IMR-90 (cell line): ENCODE measurements at regions not wholly inside any gene's neighbourhood (a gene's known extent, or its start where the extent isn't known, plus 50 kb on each side); places are given as distances from the start of the nearest gene placed in this dataset.

Experiments
- ATAC-seq: fragments of 200-7000 bp; cut with Tn5 transposase; 2 replicates; pipeline ENCODE4 v1.9.1; 2020; ENCODE audit warnings: low read depth, mild to moderate bottlenecking, moderate library complexity
- BruUV-seq: library from RNA; stranded (reverse); fragments of 400-500 nt; replicated peaks from 2 replicates; lab custom pipeline; 2021; lab: Mats Ljungman, UMichigan
- CTCF ChIA-PET: fragments of 300-600 bp; formaldehyde crosslinking; extraction: SDS; loops from one replicate; lab custom pipeline; 2021; ENCODE audit warnings: antibody characterized with exemption; lab: Yijun Ruan, JAX
- POLR2A ChIA-PET: fragments of 300-600 bp; sonication (Branson Sonifier 250); formaldehyde crosslinking; loops from one replicate; lab custom pipeline; 2022; ENCODE audit warnings: antibody characterized with exemption; ENCODE audit not compliant: unreplicated experiment; lab: Charles Lee
- DNase-seq: peaks from one replicate; pipeline ENCODE4 v3.0.0; 2013
- H2AFZ ChIP-seq: replicated peaks from 2 replicates; pipeline ENCODE3; 2013; ENCODE audit warnings: low read length, mild to moderate bottlenecking; ENCODE audit not compliant: poor library complexity
- H2AK5ac ChIP-seq: 2 replicates; pipeline ENCODE4 v1.6.1; 2013; ENCODE audit warnings: low read depth, low read length, inconsistent platforms
- H2AK9ac ChIP-seq: replicated peaks from 2 replicates; pipeline ENCODE3; 2013; ENCODE audit warnings: mild to moderate bottlenecking, low read depth, low read length, moderate library complexity; ENCODE audit not compliant: poor library complexity
- H2BK120ac ChIP-seq: 2 replicates; pipeline ENCODE4 v1.6.1; 2013; ENCODE audit warnings: low read depth, low read length, inconsistent platforms
- H2BK15ac ChIP-seq: 3 replicates; pipeline ENCODE4 v1.6.1; 2013; ENCODE audit warnings: low read depth, low read length, inconsistent platforms
- H2BK20ac ChIP-seq: 2 replicates; pipeline ENCODE4 v1.6.1; 2013; ENCODE audit warnings: low read depth, mild to moderate bottlenecking, inconsistent platforms, low read length, moderate library complexity
- H2BK5ac ChIP-seq: 2 replicates; pipeline ENCODE4 v1.6.1; 2013; ENCODE audit warnings: mild to moderate bottlenecking, low read depth, low read length, inconsistent platforms; ENCODE audit not compliant: poor library complexity, severe bottlenecking
- H3K14ac ChIP-seq: replicated peaks from 2 replicates; pipeline ENCODE4 v1.6.1; 2013; ENCODE audit warnings: low read depth, low read length, inconsistent platforms
- H3K18ac ChIP-seq: 2 replicates; pipeline ENCODE4 v1.6.1; 2013; ENCODE audit warnings: low read depth, low read length, control low read depth
- H3K23ac ChIP-seq: 2 replicates; pipeline ENCODE4 v1.6.1; 2013; ENCODE audit warnings: low read depth, low read length, inconsistent platforms
- H3K27ac ChIP-seq: 2 replicates; pipeline ENCODE4 v1.5.1; 2013; ENCODE audit warnings: mild to moderate bottlenecking, control low read depth, low read length; ENCODE audit not compliant: insufficient read depth
- H3K27me3 ChIP-seq: 2 replicates; pipeline ENCODE4 v1.6.1; 2013; ENCODE audit warnings: low read length; ENCODE audit not compliant: control insufficient read depth, insufficient read depth
- H3K36me3 ChIP-seq: 2 replicates; pipeline ENCODE4 v1.6.1; 2013; ENCODE audit warnings: low read length, mixed read lengths; ENCODE audit not compliant: control insufficient read depth, insufficient read depth
- H3K4ac ChIP-seq: 2 replicates; pipeline ENCODE4 v1.6.1; 2013; ENCODE audit warnings: low read depth, low read length, inconsistent platforms
- H3K4me1 ChIP-seq: 2 replicates; pipeline ENCODE4 v1.6.1; 2013; ENCODE audit warnings: low read length, mixed read lengths; ENCODE audit not compliant: control insufficient read depth, insufficient read depth
- H3K4me2 ChIP-seq: 2 replicates; pipeline ENCODE4 v1.6.1; 2013; ENCODE audit warnings: low read depth, mild to moderate bottlenecking, control low read depth, low read length, moderate library complexity
- H3K4me3 ChIP-seq: 2 replicates; pipeline ENCODE4 v1.5.1; 2013; ENCODE audit warnings: low read depth, mild to moderate bottlenecking, control low read depth, low read length, moderate library complexity; ENCODE audit not compliant: insufficient read depth
- H3K56ac ChIP-seq: 2 replicates; pipeline ENCODE4 v1.6.1; 2013; ENCODE audit warnings: low read length, inconsistent platforms; ENCODE audit not compliant: insufficient read depth; ENCODE audit errors: extremely low read depth
- H3K79me1 ChIP-seq, 2 experiments: 2 replicates each; pipeline ENCODE4 v1.6.1; 2013; ENCODE audit warnings: low read length in 2 of 2, inconsistent platforms in 1 of 2, low read depth in 1 of 2
- H3K9ac ChIP-seq: 2 replicates; pipeline ENCODE4 v1.6.1; 2013; ENCODE audit warnings: low read depth, low read length, control low read depth
- H3K9me1 ChIP-seq: 2 replicates; pipeline ENCODE4 v1.6.1; 2013; ENCODE audit warnings: low read length, inconsistent platforms; ENCODE audit not compliant: insufficient read depth
- H3K9me3 ChIP-seq: 2 replicates; pipeline ENCODE4 v1.6.1; 2013; ENCODE audit warnings: low read length; ENCODE audit not compliant: control insufficient read depth, insufficient read depth
- H4K20me1 ChIP-seq: 2 replicates; pipeline ENCODE4 v1.6.1; 2013; ENCODE audit warnings: low read length, inconsistent platforms; ENCODE audit not compliant: insufficient read depth
- H4K5ac ChIP-seq: 2 replicates; pipeline ENCODE4 v1.6.1; 2013; ENCODE audit warnings: mild to moderate bottlenecking, low read depth, low read length, control low read depth
- H4K8ac ChIP-seq, 2 experiments: 2 replicates each; pipeline ENCODE4 v1.6.1; 2013; ENCODE audit warnings: low read depth in 2 of 2, low read length in 2 of 2, control low read depth in 1 of 2, inconsistent platforms in 1 of 2
- H4K91ac ChIP-seq: 2 replicates; pipeline ENCODE4 v1.6.1; 2013; ENCODE audit warnings: low read depth, low read length, inconsistent platforms; ENCODE audit not compliant: insufficient read depth
- BHLHE40 ChIP-seq: fragments of 150-350 bp; IDR thresholded peaks from 2 replicates; pipeline ENCODE4 v1.6.1; 2016; ENCODE audit warnings: mild to moderate bottlenecking, low read depth, low read length
- CEBPB ChIP-seq: IDR thresholded peaks from 2 replicates; pipeline ENCODE4 v1.6.1; 2012; ENCODE audit warnings: low read depth, low read length, improper control_type of control experiment
- CHD1 ChIP-seq: IDR thresholded peaks from 2 replicates; pipeline ENCODE4 v1.6.1; 2012; ENCODE audit warnings: low read depth, low read length, improper control_type of control experiment
- CTCF ChIP-seq: conservative IDR thresholded peaks from 2 replicates; pipeline ENCODE4 v1.5.1; 2012; ENCODE audit warnings: mild to moderate bottlenecking, low read depth, low read length, improper control_type of control experiment
- ELK1 ChIP-seq: fragments of 150-350 bp; IDR thresholded peaks from 2 replicates; pipeline ENCODE4 v1.6.1; 2016; ENCODE audit warnings: low read depth, mild to moderate bottlenecking, low read length, moderate library complexity, borderline replicate concordance
- FOS ChIP-seq: fragments of 150-350 bp; IDR thresholded peaks from 2 replicates; pipeline ENCODE4 v1.6.1; 2016; ENCODE audit warnings: low read depth, low read length
- MAFK ChIP-seq: IDR thresholded peaks from 2 replicates; pipeline ENCODE4 v1.6.1; 2012; ENCODE audit warnings: low read depth, low read length, improper control_type of control experiment
- MAZ ChIP-seq: IDR thresholded peaks from 2 replicates; pipeline ENCODE4 v1.6.1; 2012; ENCODE audit warnings: low read depth, mild to moderate bottlenecking, low read length, improper control_type of control experiment, moderate library complexity, borderline replicate concordance
- MXI1 ChIP-seq: IDR thresholded peaks from 2 replicates; pipeline ENCODE4 v1.6.1; 2012; ENCODE audit warnings: low read depth, mild to moderate bottlenecking, low read length, moderate library complexity, borderline replicate concordance
- NFE2L2 ChIP-seq: fragments of 150-350 bp; IDR thresholded peaks from 2 replicates; pipeline ENCODE4 v1.6.1; 2016; ENCODE audit warnings: low read depth, mild to moderate bottlenecking, low read length
- POLR2A ChIP-seq: IDR thresholded peaks from 2 replicates; pipeline ENCODE4 v1.6.1; 2012; ENCODE audit warnings: mild to moderate bottlenecking, low read depth, low read length
- RAD21 ChIP-seq: IDR thresholded peaks from 2 replicates; pipeline ENCODE4 v1.6.1; 2012; ENCODE audit warnings: low read length, improper control_type of control experiment
- RCOR1 ChIP-seq: IDR thresholded peaks from 2 replicates; pipeline ENCODE4 v1.6.1; 2012; ENCODE audit warnings: mild to moderate bottlenecking, low read length, improper control_type of control experiment; ENCODE audit not compliant: insufficient replicate concordance
- RFX5 ChIP-seq: IDR thresholded peaks from 2 replicates; pipeline ENCODE4 v1.8.0; 2012; ENCODE audit warnings: low read depth, mild to moderate bottlenecking, low read length, moderate library complexity
- SMC3 ChIP-seq: fragments of 150-350 bp; IDR thresholded peaks from 2 replicates; pipeline ENCODE4 v1.6.1; 2016; ENCODE audit warnings: low read depth, mild to moderate bottlenecking, antibody characterized with exemption, low read length, moderate library complexity
- WGBS, 2 experiments: methylation state at CpG; one replicate each; pipeline versions ENCODE4 v1.1.5 to v1.1.7; 2013; ENCODE audit warnings: missing lambda C conversion rate in 2 of 2; ENCODE audit not compliant: insufficient read length in 1 of 2; ENCODE audit errors: extremely low coverage in 2 of 2; 5-methylcytosine and 5-hydroxymethylcytosine counted together
- dilution Hi-C: fragments of 300-500 bp; cut with HindIII; formaldehyde crosslinking; loops from one replicate; pipeline ENCODE4 v1.14.3; 2018; ENCODE audit warnings: low sequenced_read_pairs; ENCODE audit not compliant: unreplicated experiment
- in situ Hi-C: fragments of 300-500 bp; cut with MboI; formaldehyde crosslinking; loops from 3 replicates; pipeline ENCODE4 v1.14.3; 2019; ENCODE audit warnings: low sequenced_read_pairs, inconsistent platforms, mixed read lengths
- intact Hi-C: fragments of 100-400 bp; cut with micrococcal nuclease; formaldehyde crosslinking; loops from 2 replicates; pipeline ENCODE4 v1.10.0; 2022
- TF ChIP-seq, protein P1 (sequence below): fragments of 150-350 bp; IDR thresholded peaks from 2 replicates; pipeline ENCODE4 v1.6.1; 2017; ENCODE audit warnings: mild to moderate bottlenecking, antibody characterized with exemption, low read length, low read depth

DNA sequence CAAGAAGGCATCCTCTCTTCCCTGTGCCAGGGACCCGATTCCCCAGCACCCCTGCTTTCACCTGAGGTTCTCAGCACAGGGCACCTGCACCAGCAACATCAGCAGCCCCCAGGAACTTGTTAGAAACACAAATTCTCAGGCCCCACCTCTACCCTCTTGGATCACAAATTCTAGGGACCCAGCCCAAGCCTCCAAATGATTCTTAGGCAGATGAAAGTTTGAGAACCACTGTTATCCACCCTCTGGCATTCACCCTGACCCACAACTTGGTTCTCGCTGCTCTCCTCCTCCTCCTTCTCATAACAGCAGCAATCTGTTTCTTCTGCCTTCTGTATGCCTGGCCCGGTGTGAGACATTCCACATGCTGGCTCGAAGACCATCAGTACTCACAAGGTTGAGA, 60.3 kb upstream of the HIVEP3 start:
- no peaks in the 10 kb centered on the region for H3K36me3 ChIP-seq
- H3K4me2 ChIP-seq = no peak overlapping the region
- no peak overlapping the region for H3K18ac ChIP-seq
- H2BK20ac ChIP-seq = no peak overlapping the region
- no TSS peak for BruUV-seq
- no peak overlapping the region for H4K8ac ChIP-seq
- peaks cover 1% of the 10 kb centered on the region; the same call in 1 of the 2 replicates for H3K27me3 ChIP-seq
- no peak overlapping the region for H3K4ac ChIP-seq
- H2AK5ac ChIP-seq = no peak overlapping the region
- H2AK9ac ChIP-seq = no peak overlapping the region
- H4K91ac ChIP-seq = no peak overlapping the region
- no peak overlapping the region for H3K14ac ChIP-seq
- no peak overlapping the region for H3K23ac ChIP-seq
- no peak overlapping the region for H2BK15ac ChIP-seq
- H4K20me1 ChIP-seq = no peaks in the 10 kb centered on the region
- in situ Hi-C loops (no loop called here), dilution Hi-C loops (no loop called here), intact Hi-C loops (no loop called here)
- H3K9me3 ChIP-seq = peaks cover 2% of the 10 kb centered on the region; the same call in 1 of the 2 replicates
- no peak overlapping the region for H3K56ac ChIP-seq
- no peaks in the 10 kb centered on the region for H3K9me1 ChIP-seq
- no peak overlapping the region for H3K27ac ChIP-seq
- no peak overlapping the region for H3K4me3 ChIP-seq
- ATAC-seq (no peak), DNase-seq (no peak)
- H3K4me1 ChIP-seq = no peaks in the 10 kb centered on the region
- TF ChIP-seq CEBPB = no peak
- TF ChIP-seq, protein P1, sequence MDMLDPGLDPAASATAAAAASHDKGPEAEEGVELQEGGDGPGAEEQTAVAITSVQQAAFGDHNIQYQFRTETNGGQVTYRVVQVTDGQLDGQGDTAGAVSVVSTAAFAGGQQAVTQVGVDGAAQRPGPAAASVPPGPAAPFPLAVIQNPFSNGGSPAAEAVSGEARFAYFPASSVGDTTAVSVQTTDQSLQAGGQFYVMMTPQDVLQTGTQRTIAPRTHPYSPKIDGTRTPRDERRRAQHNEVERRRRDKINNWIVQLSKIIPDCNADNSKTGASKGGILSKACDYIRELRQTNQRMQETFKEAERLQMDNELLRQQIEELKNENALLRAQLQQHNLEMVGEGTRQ = no peak
- no peak for TF ChIP-seq RFX5
- no peak for TF ChIP-seq MXI1
- TF ChIP-seq CHD1 = no peak
- TF ChIP-seq NFE2L2 = no peak
- TF ChIP-seq RAD21 = no peak
- TF ChIP-seq FOS = no peak
- TF ChIP-seq RCOR1 = no peak
- TF ChIP-seq ELK1 = no peak
- TF ChIP-seq BHLHE40 = no peak
- TF ChIP-seq MAZ = no peak
- no peak for TF ChIP-seq CTCF
- TF ChIP-seq SMC3 = no peak
- no peak for TF ChIP-seq POLR2A
- no peak for TF ChIP-seq MAFK
- H2BK5ac ChIP-seq = no peak overlapping the region
- no peaks in the 10 kb centered on the region; a peak in 1 of 4 replicates for H3K79me1 ChIP-seq
- no peak overlapping the region for H3K9ac ChIP-seq
- CTCF ChIA-PET = no interaction called here
- 27% methylated on average over 2 of the region's 4 CpGs; no CpG with 5 or more reads in 1 of the 2 experiments for WGBS, 2 experiments
- POLR2A ChIA-PET = no interaction called here
- H2AFZ ChIP-seq = no peak overlapping the region
- no peak overlapping the region for H2BK120ac ChIP-seq
- H4K5ac ChIP-seq = no peak overlapping the region
